Esophagus muscularis mucosa (tissue), 4 donors: ENCODE measurements at regions not wholly inside any gene's neighbourhood (a gene's known extent, or its start where the extent isn't known, plus 50 kb on each side); places are given as distances from the start of the nearest gene placed in this dataset.

ENCODE experiments used
- CTCF ChIP-seq, 3 experiments: fragments of 200-600 bp in 2 of 3; fragments of 450-650 bp in 1 of 3; sonication (generic) in 2 of 3; IDR thresholded peaks; one replicate each; pipeline ENCODE4 v1.5.1; 2017 to 2019; ENCODE audit warnings: antibody characterized with exemption in 3 of 3, mild to moderate bottlenecking in 2 of 3, moderate library complexity in 1 of 3
- EP300 ChIP-seq: sonication (generic); formaldehyde crosslinking; IDR thresholded peaks from one replicate; pipeline ENCODE4 v1.6.1; 2017; ENCODE audit warnings: antibody characterized with exemption
- POLR2AphosphoS5 ChIP-seq, 2 donors: sonication (generic); formaldehyde crosslinking; IDR thresholded peaks; one replicate each; pipeline ENCODE4 v1.6.1; 2017; ENCODE audit warnings: antibody characterized with exemption in 2 of 2

DNA sequence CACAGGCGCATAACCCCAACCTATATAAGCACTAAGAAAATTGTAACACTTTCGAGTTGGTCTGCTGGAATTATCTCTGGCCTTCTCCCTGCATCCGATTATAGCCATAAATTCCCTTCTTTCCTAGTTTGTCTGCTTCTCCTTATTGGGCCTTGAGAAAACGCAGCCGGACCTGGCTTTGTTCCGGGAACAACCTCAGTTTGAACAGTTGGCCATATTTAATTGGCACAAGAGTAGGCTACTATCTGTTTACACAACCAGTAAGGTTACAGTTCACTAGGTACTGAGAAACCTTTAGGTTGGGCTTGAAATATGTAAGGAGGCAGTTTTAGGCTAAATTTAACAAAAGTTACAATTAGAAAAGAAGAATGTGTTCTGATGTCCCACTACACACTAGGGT lies 176.1 kb downstream of the IPO8 start:
- TF ChIP-seq CTCF (IDR thresholded peaks at IDR 0.05), result no peak
- no peak for TF ChIP-seq EP300
- TF ChIP-seq POLR2AphosphoS5 (IDR thresholded peaks at IDR 0.05), result no peak
